Upper lobe of right lung (tissue), 1 donor: ENCODE measurements at regions not wholly inside any gene's neighbourhood (a gene's known extent, or its start where the extent isn't known, plus 50 kb on each side); places are given as distances from the start of the nearest gene placed in this dataset.

ENCODE experiments used
- ATAC-seq: fragments of 200-7000 bp; cut with Tn5 transposase; one replicate; pipeline ENCODE4 v1.9.1; 2020; ENCODE audit warnings: mild to moderate bottlenecking, moderate library complexity
- DNase-seq: peaks from one replicate; pipeline ENCODE4 v3.0.0-alpha.2; 2020
- H3K27ac ChIP-seq: fragments of 200-600 bp; one replicate; pipeline ENCODE4 v1.8.0; 2022
- H3K27me3 ChIP-seq: fragments of 200-600 bp; one replicate; pipeline ENCODE4 v1.8.0; 2022; ENCODE audit warnings: mild to moderate bottlenecking
- H3K36me3 ChIP-seq: fragments of 200-600 bp; one replicate; pipeline ENCODE4 v1.8.0; 2022
- H3K4me1 ChIP-seq: fragments of 200-600 bp; one replicate; pipeline ENCODE4 v1.8.0; 2022
- H3K4me3 ChIP-seq: fragments of 200-600 bp; one replicate; pipeline ENCODE4 v1.8.0; 2022; ENCODE audit warnings: mild to moderate bottlenecking
- H3K9me3 ChIP-seq: fragments of 200-600 bp; one replicate; pipeline ENCODE4 v1.8.0; 2022
- intact Hi-C: fragments of 100-400 bp; cut with DNase I; formaldehyde crosslinking; loops from one replicate; pipeline ENCODE4 v1.11.0; 2022
- TF ChIP-seq, protein P1 (sequence below): fragments of 200-600 bp; IDR thresholded peaks from one replicate; pipeline ENCODE4 v1.8.0; 2022; ENCODE audit warnings: antibody characterized with exemption
- donor health status: DM: no; HTN: yes; CAD: no; lungs with severe emphysema.

DNA sequence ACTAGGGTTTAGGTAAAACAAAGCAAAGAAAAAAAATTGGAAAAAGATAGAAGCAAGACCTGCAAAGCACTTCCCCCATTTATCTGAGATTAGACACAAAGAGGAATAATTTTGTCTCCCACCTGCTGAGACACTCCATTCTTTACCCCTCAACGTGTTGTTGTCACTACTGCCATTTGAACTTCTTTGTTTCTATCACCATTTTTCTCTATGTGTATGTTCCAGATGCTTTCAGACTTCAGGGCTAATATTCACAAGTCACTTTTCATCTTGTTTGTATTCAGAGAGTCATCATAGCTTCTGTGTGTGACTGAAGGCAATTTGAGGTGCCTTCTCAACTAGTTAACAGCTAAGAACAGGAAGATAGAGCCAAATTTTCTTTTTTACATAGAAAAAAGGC is 512.5 kb downstream of the TBC1D4 start:
- Histone ChIP-seq H3K4me1 (no peaks in the 10 kb centered on the region), H3K36me3 (no peaks in the 10 kb centered on the region), H3K9me3 (no peaks in the 10 kb centered on the region), H3K27ac (no peak overlapping the region), H3K27me3 (no peaks in the 10 kb centered on the region), H3K4me3 (no peak overlapping the region)
- TF ChIP-seq, protein P1, sequence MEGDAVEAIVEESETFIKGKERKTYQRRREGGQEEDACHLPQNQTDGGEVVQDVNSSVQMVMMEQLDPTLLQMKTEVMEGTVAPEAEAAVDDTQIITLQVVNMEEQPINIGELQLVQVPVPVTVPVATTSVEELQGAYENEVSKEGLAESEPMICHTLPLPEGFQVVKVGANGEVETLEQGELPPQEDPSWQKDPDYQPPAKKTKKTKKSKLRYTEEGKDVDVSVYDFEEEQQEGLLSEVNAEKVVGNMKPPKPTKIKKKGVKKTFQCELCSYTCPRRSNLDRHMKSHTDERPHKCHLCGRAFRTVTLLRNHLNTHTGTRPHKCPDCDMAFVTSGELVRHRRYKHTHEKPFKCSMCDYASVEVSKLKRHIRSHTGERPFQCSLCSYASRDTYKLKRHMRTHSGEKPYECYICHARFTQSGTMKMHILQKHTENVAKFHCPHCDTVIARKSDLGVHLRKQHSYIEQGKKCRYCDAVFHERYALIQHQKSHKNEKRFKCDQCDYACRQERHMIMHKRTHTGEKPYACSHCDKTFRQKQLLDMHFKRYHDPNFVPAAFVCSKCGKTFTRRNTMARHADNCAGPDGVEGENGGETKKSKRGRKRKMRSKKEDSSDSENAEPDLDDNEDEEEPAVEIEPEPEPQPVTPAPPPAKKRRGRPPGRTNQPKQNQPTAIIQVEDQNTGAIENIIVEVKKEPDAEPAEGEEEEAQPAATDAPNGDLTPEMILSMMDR: no peak
- ATAC-seq (no peak), DNase-seq (no peak)
- intact Hi-C loops: no loop called here

DNA sequence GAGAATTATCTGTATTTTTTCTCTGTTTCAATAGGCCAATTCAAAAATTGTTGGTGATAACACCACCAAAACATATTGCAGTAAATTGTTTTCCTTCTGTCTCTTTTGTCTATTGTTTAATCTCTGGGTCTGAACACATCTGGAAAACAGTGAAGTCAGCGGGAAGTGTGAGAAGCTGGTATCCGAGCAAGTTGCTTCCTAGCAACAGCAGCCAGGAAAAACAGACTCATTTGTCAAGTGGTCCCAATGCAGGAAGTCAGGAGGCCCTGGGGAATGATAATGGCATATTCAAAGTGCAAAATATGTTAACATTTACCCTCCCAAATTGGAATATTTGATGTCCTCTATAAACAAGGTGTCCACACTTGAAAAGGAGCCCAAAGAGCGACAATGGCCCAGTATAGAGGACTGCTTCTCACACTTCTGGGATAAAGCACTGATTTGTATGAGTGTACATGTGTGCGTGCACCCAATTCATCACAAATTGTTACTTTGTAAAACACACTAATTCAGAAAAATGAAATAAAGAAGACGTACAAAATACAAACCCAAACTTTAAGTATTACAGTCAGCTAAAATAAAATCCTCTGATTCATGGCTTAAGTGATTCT is 515.0 kb downstream of the TBC1D4 start:
- H3K27ac ChIP-seq: no peak overlapping the region
- H3K36me3 ChIP-seq: no peaks in the 10 kb centered on the region
- H3K4me3 ChIP-seq: no peak overlapping the region
- H3K4me1 ChIP-seq: no peaks in the 10 kb centered on the region
- TF ChIP-seq, protein P1: no peak
- ATAC-seq: no peak
- intact Hi-C loops: no loop called here
- H3K27me3 ChIP-seq: no peaks in the 10 kb centered on the region
- no peaks in the 10 kb centered on the region for H3K9me3 ChIP-seq
- no peak for DNase-seq

DNA sequence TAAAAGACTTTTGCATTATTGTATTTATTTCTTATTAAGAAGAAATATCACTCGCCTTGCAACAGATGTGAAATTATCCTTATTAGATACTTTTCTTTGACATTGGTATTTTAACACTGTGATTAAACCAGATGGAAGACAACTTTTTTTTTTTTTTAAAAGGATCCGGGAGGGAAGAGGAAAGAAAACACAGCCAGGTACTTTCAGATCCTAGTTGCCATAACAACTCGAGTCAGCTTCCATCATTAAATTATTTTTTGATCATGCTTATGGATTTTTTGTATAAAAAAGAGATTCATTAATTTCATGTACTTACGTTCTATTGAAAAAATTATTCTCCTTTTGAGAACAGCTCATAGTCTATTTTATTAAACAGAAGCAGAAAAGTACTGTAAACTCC is 515.7 kb downstream of the TBC1D4 start:
- intact Hi-C loops: no loop called here
- ATAC-seq: no peak
- no peak for DNase-seq
- H3K27me3 ChIP-seq: no peaks in the 10 kb centered on the region
- H3K36me3 ChIP-seq: no peaks in the 10 kb centered on the region
- H3K27ac ChIP-seq: no peak overlapping the region
- no peaks in the 10 kb centered on the region for H3K9me3 ChIP-seq
- no peaks in the 10 kb centered on the region for H3K4me1 ChIP-seq
- TF ChIP-seq, protein P1: no peak
- no peak overlapping the region for H3K4me3 ChIP-seq

DNA sequence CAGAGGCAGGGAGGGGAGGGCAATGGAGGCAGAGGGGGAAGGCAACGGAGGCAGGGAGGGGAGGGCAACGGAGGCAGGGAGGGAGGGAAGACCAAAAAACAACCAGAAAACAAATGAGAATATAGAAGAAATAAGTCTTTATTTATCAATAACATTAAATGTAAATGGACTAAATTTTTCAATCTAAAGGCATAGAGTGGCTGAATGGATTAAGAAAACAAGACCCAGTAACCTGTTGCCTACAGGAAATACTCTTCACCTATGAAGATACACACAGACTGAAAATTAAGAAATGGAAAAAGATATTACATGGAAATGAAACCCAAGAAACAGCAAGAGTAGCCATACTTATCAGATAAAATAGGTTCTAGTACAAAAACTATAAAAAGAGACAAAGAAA is 536.3 kb downstream of the TBC1D4 start:
- H3K27ac ChIP-seq: no peak overlapping the region
- peaks cover 9% of the 10 kb centered on the region for H3K9me3 ChIP-seq
- H3K4me3 ChIP-seq: no peak overlapping the region
- ATAC-seq (no peak), DNase-seq (no peak)
- no peaks in the 10 kb centered on the region for H3K27me3 ChIP-seq
- H3K36me3 ChIP-seq: no peaks in the 10 kb centered on the region
- intact Hi-C loops: no loop called here
- TF ChIP-seq, protein P1: no peak
- H3K4me1 ChIP-seq: no peaks in the 10 kb centered on the region

DNA sequence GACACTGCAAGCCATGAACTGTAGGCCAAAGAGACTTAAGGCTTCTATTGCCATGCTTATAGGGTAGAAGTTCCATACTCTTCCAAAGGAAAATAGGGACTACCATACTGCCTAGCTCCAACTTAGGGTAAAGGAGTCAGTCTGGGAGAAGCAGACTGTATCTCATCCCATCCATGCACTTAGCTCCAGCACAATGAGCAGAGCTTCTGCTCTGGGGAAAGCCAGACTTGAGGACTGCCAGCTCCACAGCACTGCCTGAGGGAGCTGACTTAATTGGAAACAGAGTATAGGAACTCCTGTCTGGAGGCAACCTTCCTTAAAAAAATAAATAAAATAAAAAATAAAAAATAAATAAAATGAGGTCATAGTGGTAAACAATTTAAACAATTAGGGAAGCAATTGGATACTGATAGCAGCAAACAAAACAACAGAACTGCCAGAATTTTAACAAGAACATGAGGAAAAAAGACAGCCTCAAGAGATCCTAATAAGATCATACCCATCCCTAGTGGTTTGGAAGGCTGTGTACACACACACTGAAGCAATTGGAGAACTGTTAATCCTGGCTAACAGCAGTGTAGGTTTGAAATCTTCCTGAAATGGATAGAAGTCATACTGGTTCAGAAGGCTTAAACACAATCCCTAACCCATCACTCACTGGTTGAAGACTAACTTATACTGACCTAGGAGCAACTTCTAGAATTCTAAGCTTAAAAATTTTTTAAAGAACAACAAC is 550.1 kb downstream of the TBC1D4 start:
- ATAC-seq: no peak
- Histone ChIP-seq H3K27ac (no peak overlapping the region), H3K36me3 (no peaks in the 10 kb centered on the region), H3K4me1 (no peaks in the 10 kb centered on the region), H3K4me3 (no peak overlapping the region), H3K9me3 (no peaks in the 10 kb centered on the region), H3K27me3 (no peaks in the 10 kb centered on the region)
- no peak for DNase-seq
- intact Hi-C loops: no loop called here
- TF ChIP-seq, protein P1: no peak
